K562 (cell line): ENCODE measurements at regions not wholly inside any gene's neighbourhood (a gene's known extent, or its start where the extent isn't known, plus 50 kb on each side); places are given as distances from the start of the nearest gene placed in this dataset.

Experiments used
- ATAC-seq: fragments of 200-7000 bp; cut with Tn5 transposase; 3 replicates; pipeline ENCODE4 v1.9.1; 2020; ENCODE audit warnings: moderate library complexity
- BruUV-seq: library from RNA; stranded (reverse); fragments of 400-500 nt; replicated peaks from 2 replicates; lab custom pipeline; 2021; lab: Mats Ljungman, UMichigan
- CTCF ChIA-PET: fragments of 300-600 bp; formaldehyde crosslinking; extraction: SDS; loops from one replicate; lab custom pipeline; 2021; ENCODE audit warnings: low intra/inter-chr PET ratio; lab: Yijun Ruan, JAX
- POLR2A ChIA-PET: fragments of 300-600, 350-650 bp; sonication (Branson Sonifier 250); formaldehyde crosslinking; extraction: SDS; loops from one replicate; lab custom pipeline; 2021; ENCODE audit warnings: antibody characterized with exemption, inconsistent platforms; lab: Yijun Ruan, JAX
- DNase-seq, 4 experiments: peaks; one replicate each; pipeline versions ENCODE4 v3.0.0 to v3.0.0-alpha.2; 2011 to 2018; ENCODE audit warnings: low spot score in 3 of 4, mixed read lengths in 3 of 4; ENCODE audit errors: extremely low read depth in 1 of 4
- FAIRE-seq: peaks from 2 replicates; lab custom pipeline; 2011; peaks lifted over from hg19 to GRCh38; lab: Jason Lieb, UNC
- H2AFZ ChIP-seq: 2 replicates; pipeline ENCODE4 v1.6.0; 2011; ENCODE audit warnings: low read depth, low read length, control low read depth, inconsistent platforms
- H3K27ac ChIP-seq: fragments of 200-600 bp; 3 replicates; pipeline ENCODE4 v1.8.0; 2011; ENCODE audit warnings: low read depth, mild to moderate bottlenecking, control low read depth, inconsistent platforms, low read length, moderate library complexity, mixed read lengths; ENCODE audit errors: extremely low read depth
- H3K27me3 ChIP-seq, 2 experiments: fragments of 300-600 bp in 1 of 2; 2 replicates in 1 of 2; 3 replicates in 1 of 2; pipeline versions ENCODE4 v1.6.0 to v1.8.0; 2011; ENCODE audit warnings: inconsistent platforms in 2 of 2, low read length in 2 of 2, mild to moderate bottlenecking in 1 of 2, mixed read lengths in 1 of 2, moderate library complexity in 1 of 2; ENCODE audit not compliant: control insufficient read depth in 2 of 2, insufficient read depth in 2 of 2
- H3K36me3 ChIP-seq: fragments of 300-600 bp; 3 replicates; pipeline ENCODE4 v1.8.0; 2011; ENCODE audit warnings: mild to moderate bottlenecking, low read length, inconsistent platforms; ENCODE audit not compliant: control insufficient read depth, insufficient read depth
- H3K4me1 ChIP-seq, 2 experiments: fragments of 200-600 bp in 1 of 2; replicated peaks in 1 of 2; 2 replicates in 1 of 2; 3 replicates in 1 of 2; pipeline versions ENCODE4 v1.5.1 to v1.8.0; 2011; ENCODE audit warnings: inconsistent platforms in 2 of 2, low read length in 2 of 2, mild to moderate bottlenecking in 1 of 2, mixed read lengths in 1 of 2, moderate library complexity in 1 of 2; ENCODE audit not compliant: control insufficient read depth in 2 of 2, insufficient read depth in 2 of 2
- H3K4me2 ChIP-seq: 2 replicates; pipeline ENCODE4 v1.6.1; 2011; ENCODE audit warnings: low read length, control low read depth, inconsistent platforms, mixed read lengths; ENCODE audit not compliant: insufficient read depth
- H3K4me3 ChIP-seq: fragments of 200-600 bp; sonication (generic), shearing (Covaris generic); 2 replicates; pipeline ENCODE4 v1.5.1; 2016; ENCODE audit warnings: control low read depth, inconsistent platforms
- H3K79me2 ChIP-seq: fragments of 200-600 bp; 3 replicates; pipeline ENCODE4 v1.8.0; 2011; ENCODE audit warnings: low read length, inconsistent platforms; ENCODE audit not compliant: control insufficient read depth, insufficient read depth
- H3K9ac ChIP-seq, 2 experiments: 2 replicates each; pipeline versions ENCODE4 v1.6.0 to v1.6.1; 2011; ENCODE audit warnings: low read depth in 2 of 2, low read length in 2 of 2, control low read depth in 1 of 2, inconsistent platforms in 1 of 2, mild to moderate bottlenecking in 1 of 2, mixed read lengths in 1 of 2; ENCODE audit not compliant: insufficient read depth in 1 of 2
- H3K9me1 ChIP-seq: one replicate; pipeline ENCODE4 v1.6.0; 2011; ENCODE audit warnings: inconsistent platforms, mild to moderate bottlenecking, low read length, moderate library complexity; ENCODE audit not compliant: control insufficient read depth, insufficient read depth
- H3K9me3 ChIP-seq: replicated peaks from 2 replicates; pipeline ENCODE4 v1.5.1; 2011; ENCODE audit warnings: low read depth, low read length, inconsistent platforms; ENCODE audit not compliant: control insufficient read depth, insufficient read depth
- H4K20me1 ChIP-seq: replicated peaks from 2 replicates; pipeline ENCODE4 v1.6.1; 2011; ENCODE audit warnings: low read length, inconsistent platforms, mixed read lengths; ENCODE audit not compliant: control insufficient read depth, insufficient read depth
- E2F3 ChIP-seq: fragments of 250-450 bp; sonication (Bioruptor Pico); IDR thresholded peaks from 2 replicates; pipeline ENCODE4 v1.4.0; 2020; ENCODE audit warnings: mild to moderate bottlenecking
- NR2C1 ChIP-seq, 2 experiments: fragments of 450-650 bp; IDR thresholded peaks; 2 replicates each; pipeline ENCODE4 v1.6.1; 2017; ENCODE audit warnings: mild to moderate bottlenecking in 2 of 2, antibody characterized with exemption in 1 of 2, inconsistent platforms in 1 of 2, missing compliant biosample characterization in 1 of 2, missing genetic modification characterization in 1 of 2
- RFX1 ChIP-seq: fragments of 450-650 bp; IDR thresholded peaks from 2 replicates; pipeline ENCODE4 v1.6.1; 2016; ENCODE audit warnings: mild to moderate bottlenecking, moderate library complexity
- SAFB2 ChIP-seq: fragments of 200-400 bp; formaldehyde crosslinking; IDR thresholded peaks from 2 replicates; pipeline ENCODE4 v1.6.1; 2018; ENCODE audit warnings: borderline replicate concordance, low read length, low read depth, moderate library complexity; ENCODE audit not compliant: severe bottlenecking
- whole genome bisulfite sequencing: fragments of 100-300 bp; shearing (Covaris generic); methylation state at CpG from one replicate; pipeline ENCODE4 v1.1.6; 2016; ENCODE audit warnings: low coverage, mixed read lengths; ENCODE audit not compliant: insufficient coverage; ENCODE audit errors: missing lambda C conversion rate; 5-methylcytosine and 5-hydroxymethylcytosine counted together
- in situ Hi-C: fragments of 300-500 bp; cut with MboI; formaldehyde crosslinking; loops from 4 replicates; pipeline ENCODE4 v1.15.0; 2018; ENCODE audit warnings: inconsistent platforms, mixed read lengths
- intact Hi-C: fragments of 100-400 bp; cut with micrococcal nuclease; formaldehyde crosslinking; loops from 2 replicates; pipeline ENCODE4 v1.14.2; 2022
- TF ChIP-seq, protein P1 (sequence below): sonication (generic); formaldehyde crosslinking; IDR thresholded peaks from 2 replicates; pipeline ENCODE4 v1.8.0; 2022; ENCODE audit warnings: mild to moderate bottlenecking, missing genetic modification reagents
- TF ChIP-seq, protein P2 (sequence below): fragments of 450-650 bp; formaldehyde crosslinking; IDR thresholded peaks from 2 replicates; pipeline ENCODE4 v1.4.0; 2020; ENCODE audit warnings: mild to moderate bottlenecking, moderate library complexity

DNA sequence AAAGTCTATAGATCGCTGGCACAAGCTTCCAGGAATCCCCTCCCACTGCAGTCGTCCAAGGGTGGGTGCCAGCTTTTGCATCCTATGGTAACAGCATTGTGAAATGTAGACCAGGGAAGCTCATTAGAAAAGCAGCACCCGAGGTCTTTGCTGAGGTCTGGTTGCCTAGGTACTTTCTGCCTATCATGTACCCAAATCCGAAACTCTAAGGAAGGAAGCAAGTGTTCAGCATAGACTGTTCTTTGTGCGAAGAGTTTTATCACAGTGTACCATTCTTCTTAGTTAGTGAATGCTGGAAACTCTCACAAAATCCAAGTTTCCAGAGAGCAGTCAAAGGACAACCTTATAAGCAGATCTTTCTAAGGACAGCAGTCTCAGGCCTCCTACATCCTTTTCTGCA is 1532.7 kb upstream of the TMEM132C start (continued):
- TF ChIP-seq, protein P1, sequence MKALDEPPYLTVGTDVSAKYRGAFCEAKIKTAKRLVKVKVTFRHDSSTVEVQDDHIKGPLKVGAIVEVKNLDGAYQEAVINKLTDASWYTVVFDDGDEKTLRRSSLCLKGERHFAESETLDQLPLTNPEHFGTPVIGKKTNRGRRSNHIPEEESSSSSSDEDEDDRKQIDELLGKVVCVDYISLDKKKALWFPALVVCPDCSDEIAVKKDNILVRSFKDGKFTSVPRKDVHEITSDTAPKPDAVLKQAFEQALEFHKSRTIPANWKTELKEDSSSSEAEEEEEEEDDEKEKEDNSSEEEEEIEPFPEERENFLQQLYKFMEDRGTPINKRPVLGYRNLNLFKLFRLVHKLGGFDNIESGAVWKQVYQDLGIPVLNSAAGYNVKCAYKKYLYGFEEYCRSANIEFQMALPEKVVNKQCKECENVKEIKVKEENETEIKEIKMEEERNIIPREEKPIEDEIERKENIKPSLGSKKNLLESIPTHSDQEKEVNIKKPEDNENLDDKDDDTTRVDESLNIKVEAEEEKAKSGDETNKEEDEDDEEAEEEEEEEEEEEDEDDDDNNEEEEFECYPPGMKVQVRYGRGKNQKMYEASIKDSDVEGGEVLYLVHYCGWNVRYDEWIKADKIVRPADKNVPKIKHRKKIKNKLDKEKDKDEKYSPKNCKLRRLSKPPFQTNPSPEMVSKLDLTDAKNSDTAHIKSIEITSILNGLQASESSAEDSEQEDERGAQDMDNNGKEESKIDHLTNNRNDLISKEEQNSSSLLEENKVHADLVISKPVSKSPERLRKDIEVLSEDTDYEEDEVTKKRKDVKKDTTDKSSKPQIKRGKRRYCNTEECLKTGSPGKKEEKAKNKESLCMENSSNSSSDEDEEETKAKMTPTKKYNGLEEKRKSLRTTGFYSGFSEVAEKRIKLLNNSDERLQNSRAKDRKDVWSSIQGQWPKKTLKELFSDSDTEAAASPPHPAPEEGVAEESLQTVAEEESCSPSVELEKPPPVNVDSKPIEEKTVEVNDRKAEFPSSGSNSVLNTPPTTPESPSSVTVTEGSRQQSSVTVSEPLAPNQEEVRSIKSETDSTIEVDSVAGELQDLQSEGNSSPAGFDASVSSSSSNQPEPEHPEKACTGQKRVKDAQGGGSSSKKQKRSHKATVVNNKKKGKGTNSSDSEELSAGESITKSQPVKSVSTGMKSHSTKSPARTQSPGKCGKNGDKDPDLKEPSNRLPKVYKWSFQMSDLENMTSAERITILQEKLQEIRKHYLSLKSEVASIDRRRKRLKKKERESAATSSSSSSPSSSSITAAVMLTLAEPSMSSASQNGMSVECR (CRISPR knock-in tag), result no peak
- TF ChIP-seq NR2C1 (IDR thresholded peaks at IDR 0.05) (no peak), NR2C1 (tag; IDR thresholded peaks at IDR 0.05) (no peak), E2F3 (no peak)
- TF ChIP-seq, protein P2, sequence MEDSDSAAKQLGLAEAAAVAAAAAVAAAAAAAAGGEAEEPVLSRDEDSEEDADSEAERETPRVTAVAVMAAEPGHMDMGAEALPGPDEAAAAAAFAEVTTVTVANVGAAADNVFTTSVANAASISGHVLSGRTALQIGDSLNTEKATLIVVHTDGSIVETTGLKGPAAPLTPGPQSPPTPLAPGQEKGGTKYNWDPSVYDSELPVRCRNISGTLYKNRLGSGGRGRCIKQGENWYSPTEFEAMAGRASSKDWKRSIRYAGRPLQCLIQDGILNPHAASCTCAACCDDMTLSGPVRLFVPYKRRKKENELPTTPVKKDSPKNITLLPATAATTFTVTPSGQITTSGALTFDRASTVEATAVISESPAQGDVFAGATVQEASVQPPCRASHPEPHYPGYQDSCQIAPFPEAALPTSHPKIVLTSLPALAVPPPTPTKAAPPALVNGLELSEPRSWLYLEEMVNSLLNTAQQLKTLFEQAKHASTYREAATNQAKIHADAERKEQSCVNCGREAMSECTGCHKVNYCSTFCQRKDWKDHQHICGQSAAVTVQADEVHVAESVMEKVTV (CRISPR knock-in tag), result no peak

DNA sequence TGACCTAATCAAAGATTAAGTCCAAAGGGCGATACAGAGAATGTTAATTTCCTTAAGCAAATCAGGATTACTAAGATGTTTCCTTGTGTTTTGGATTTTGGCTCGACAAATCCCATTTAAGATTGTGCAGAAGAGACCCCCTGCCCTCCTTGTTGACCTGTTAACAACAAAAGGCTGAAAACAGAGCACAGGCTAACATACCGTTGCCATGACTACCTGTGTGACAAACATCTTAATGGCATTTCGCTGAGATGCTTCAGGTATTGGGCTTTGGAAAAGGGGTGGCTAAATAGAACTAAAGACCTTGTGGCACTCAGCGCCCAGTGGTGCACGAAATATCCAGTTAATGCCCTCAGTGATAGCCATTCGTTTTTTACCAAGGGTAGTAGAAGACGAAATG is 1532.3 kb upstream of the TMEM132C start:
- FAIRE-seq (no peak), DNase-seq (no peak), ATAC-seq (no peak)
- no peaks in the 10 kb centered on the region for H3K4me1 ChIP-seq
- H3K79me2 ChIP-seq, result no peaks in the 10 kb centered on the region
- no peaks in the 10 kb centered on the region for H3K9me3 ChIP-seq
- intact Hi-C loops, result no loop called here
- no peaks in the 10 kb centered on the region for H3K36me3 ChIP-seq
- POLR2A ChIA-PET, result no interaction called here
- CTCF ChIA-PET, result no interaction called here
- in situ Hi-C loops, result no loop called here
- H3K27ac ChIP-seq, result no peak overlapping the region
- under 1% methylated on average over 8 of the region's 8 CpGs for WGBS
- H2AFZ ChIP-seq, result no peak overlapping the region
- H3K4me2 ChIP-seq, result no peak overlapping the region
- H3K27me3 ChIP-seq, result no peaks in the 10 kb centered on the region; a peak in 1 of 5 replicates
- BruUV-seq, result no TSS peak
- H3K9ac ChIP-seq, result no peak overlapping the region
- H3K4me3 ChIP-seq, result no peak overlapping the region
- H3K9me1 ChIP-seq, result no peaks in the 10 kb centered on the region
- TF ChIP-seq SAFB2 (no peak), RFX1 (peak; percentile 66)
- no peaks in the 10 kb centered on the region for H4K20me1 ChIP-seq
